AG09319 (cell line): ENCODE measurements at regions not wholly inside any gene's neighbourhood (a gene's known extent, or its start where the extent isn't known, plus 50 kb on each side); places are given as distances from the start of the nearest gene placed in this dataset.

ENCODE experiments used
- DNase-seq: peaks from one replicate; pipeline ENCODE4 v3.0.0-alpha.2; 2010; ENCODE audit warnings: low read depth; ENCODE audit errors: extremely low read depth
- CTCF ChIP-seq: IDR thresholded peaks from 2 replicates; pipeline ENCODE4 v1.5.1; 2011; ENCODE audit warnings: low read depth, mild to moderate bottlenecking, inconsistent platforms, low read length, moderate library complexity

DNA sequence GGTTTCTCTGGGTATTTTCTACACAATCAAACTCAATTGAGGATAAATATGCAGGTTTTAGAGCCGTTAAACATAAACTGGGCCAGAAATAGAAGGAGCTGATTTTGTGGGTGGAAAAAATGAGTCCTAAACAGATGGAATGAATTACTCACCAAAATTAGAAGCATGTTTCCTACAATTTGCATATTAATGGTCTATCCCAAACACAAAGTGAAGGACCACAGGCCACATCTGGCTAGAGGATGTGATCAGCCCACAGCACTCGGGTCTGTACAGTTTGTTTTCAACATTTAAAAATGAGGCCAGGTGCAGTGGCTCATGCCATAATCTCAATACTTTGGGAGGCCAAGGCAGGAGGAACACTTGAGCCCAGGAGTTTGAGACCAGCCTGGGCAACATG, 296.3 kb downstream of the PREX1 start:
- no peak for DNase-seq
- TF ChIP-seq CTCF = no peak

GRCh38 chr20:48530957-48531356, 296.8 kb downstream of the PREX1 start:
- no peak for DNase-seq
- no peak for TF ChIP-seq CTCF

DNA sequence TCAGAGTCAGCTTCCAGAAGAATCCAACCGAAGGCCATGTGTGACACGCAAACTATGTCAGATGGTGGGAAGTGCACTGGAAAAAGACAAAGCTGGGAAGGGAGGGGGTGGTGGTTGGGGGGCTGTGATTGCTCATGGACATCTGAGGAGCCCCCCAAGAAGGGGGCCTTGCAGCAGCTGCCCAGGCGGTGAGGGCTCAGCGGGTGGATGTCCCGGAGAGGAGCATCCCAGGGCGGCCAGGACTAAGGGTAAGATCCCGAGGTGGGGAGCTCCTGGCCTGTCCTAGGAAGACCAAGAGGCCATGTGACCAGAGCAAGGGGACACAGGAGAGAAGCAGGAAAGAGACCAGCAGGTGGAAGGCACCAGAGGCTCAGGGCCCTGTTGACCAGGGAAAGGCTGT, 299.5 kb downstream of the PREX1 start:
- no peak for TF ChIP-seq CTCF
- no peak for DNase-seq

DNA sequence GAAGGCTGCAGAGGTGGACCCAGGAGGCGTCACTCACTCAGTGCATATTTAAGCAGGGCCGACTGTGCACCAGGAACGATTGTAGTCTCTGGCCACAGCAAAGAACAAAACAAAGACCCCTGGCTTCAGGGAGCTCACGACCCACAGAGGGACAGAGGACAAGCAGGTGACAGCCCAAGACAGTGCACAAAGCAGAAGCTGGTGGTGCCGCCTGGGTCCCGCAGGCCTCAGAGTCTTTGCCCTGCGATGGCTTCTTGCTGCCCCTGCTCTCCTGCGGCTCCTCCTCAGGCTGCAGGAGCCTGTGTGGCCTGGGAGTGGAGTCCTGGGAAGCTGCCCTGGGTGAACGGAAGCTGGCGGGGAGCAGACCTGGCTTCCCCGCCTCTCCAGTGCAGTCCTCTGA, 300.0 kb downstream of the PREX1 start:
- TF ChIP-seq CTCF = no peak
- no peak for DNase-seq

GRCh38 chr20:48526936-48527335, 300.9 kb downstream of the PREX1 start:
- no peak for DNase-seq
- TF ChIP-seq CTCF = no peak

DNA sequence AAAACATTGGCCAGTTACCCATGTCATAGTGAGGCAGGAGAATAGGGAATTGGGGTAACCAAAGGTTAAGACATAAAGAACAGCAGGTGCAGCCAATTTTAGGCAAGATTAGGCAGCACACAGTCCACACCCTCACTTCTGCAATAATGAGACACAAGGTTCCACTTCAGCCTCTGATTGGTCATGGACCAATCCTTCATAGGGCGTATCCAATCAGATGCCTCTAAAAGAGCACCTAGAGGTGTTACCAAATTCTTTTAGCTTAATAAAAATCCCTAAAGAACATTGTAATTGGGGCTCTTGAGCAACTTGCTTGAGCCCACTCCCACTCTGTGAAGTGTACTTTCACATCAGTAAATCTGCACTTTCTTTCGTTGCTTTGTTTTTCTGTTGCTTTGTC, 302.4 kb downstream of the PREX1 start:
- TF ChIP-seq CTCF = no peak
- no peak for DNase-seq

- TF ChIP-seq CTCF = no peak
- no peak for DNase-seq
Measured at GRCh38 chr20:48524582-48524981, 303.2 kb downstream of the PREX1 start.
